ENCODE measurements at regions not wholly inside any gene's neighbourhood (a gene's known extent, or its start where the extent isn't known, plus 50 kb on each side); places are given as distances from the start of the nearest gene placed in this dataset.
"Not testable (repeated sequence)": the region's sequence is repeated elsewhere in the genome, so short reads cannot be mapped to it uniquely, and the experiment has no call there.

- Mint-ChIP-seq H3K27ac (ENCODE audit: low read depth, unreplicated experiment) (no peak overlapping the region), H3K36me3 (ENCODE audit: insufficient read depth, unreplicated experiment) (no peaks in the 10 kb centered on the region), H3K4me3 (ENCODE audit: unreplicated experiment) (no peak overlapping the region), H3K9me3 (ENCODE audit: unreplicated experiment) (no peaks in the 10 kb centered on the region), H3K27me3 (ENCODE audit: insufficient read depth, unreplicated experiment) (no peaks in the 10 kb centered on the region), H3K4me1 (ENCODE audit: insufficient read depth, unreplicated experiment) (no peaks in the 10 kb centered on the region)
- intact Hi-C loops (cut with micrococcal nuclease), result no loop called here
- TF ChIP-seq CTCF (IDR thresholded peaks at IDR 0.05; ENCODE audit: unreplicated experiment), result no peak
- no peak for DNase-seq (ENCODE audit: unreplicated experiment)
- POLR2A ChIA-PET, result no interaction called here
- CTCF ChIA-PET, result no interaction called here
- BruUV-seq (replicated peaks), result no TSS peak
These were observed 64.4 kb upstream of the ENPEP start for GRCh38 chr4:110411574-110412011.

GRCh38 chr4:110410853-110411573 is 64.9 kb upstream of the ENPEP start:
- intact Hi-C loops (cut with micrococcal nuclease); H3K27ac Mint-ChIP-seq (ENCODE audit: low read depth, unreplicated experiment); H3K4me3 Mint-ChIP-seq (ENCODE audit: unreplicated experiment); H3K36me3 Mint-ChIP-seq (ENCODE audit: insufficient read depth, unreplicated experiment); DNase-seq (ENCODE audit: unreplicated experiment); H3K4me1 Mint-ChIP-seq (ENCODE audit: insufficient read depth, unreplicated experiment); H3K27me3 Mint-ChIP-seq (ENCODE audit: insufficient read depth, unreplicated experiment); CTCF ChIA-PET; BruUV-seq (replicated peaks); POLR2A ChIA-PET; H3K9me3 Mint-ChIP-seq (ENCODE audit: unreplicated experiment): not testable (repeated sequence)

- CTCF ChIA-PET, result no interaction called here
- H3K36me3 Mint-ChIP-seq (ENCODE audit: insufficient read depth, unreplicated experiment), result no peaks in the 10 kb centered on the region
- H3K4me1 Mint-ChIP-seq (ENCODE audit: insufficient read depth, unreplicated experiment), result no peaks in the 10 kb centered on the region
- intact Hi-C loops (cut with micrococcal nuclease), result no loop called here
- no peaks in the 10 kb centered on the region for H3K9me3 Mint-ChIP-seq (ENCODE audit: unreplicated experiment)
- no peak overlapping the region for H3K4me3 Mint-ChIP-seq (ENCODE audit: unreplicated experiment)
- no TSS peak for BruUV-seq (replicated peaks)
- peaks cover 18% of the 10 kb centered on the region for H3K27me3 Mint-ChIP-seq (ENCODE audit: insufficient read depth, unreplicated experiment)
- POLR2A ChIA-PET, result no interaction called here
- H3K27ac Mint-ChIP-seq (ENCODE audit: low read depth, unreplicated experiment), result no peak overlapping the region
- no peak for DNase-seq (ENCODE audit: unreplicated experiment)
- TF ChIP-seq CTCF (IDR thresholded peaks at IDR 0.05; ENCODE audit: unreplicated experiment), result no peak
These were observed 75.9 kb upstream of the ENPEP start for GRCh38 chr4:110400086-110400485.

GRCh38 chr4:110399046-110399445 is 76.9 kb upstream of the ENPEP start:
- peaks cover 18% of the 10 kb centered on the region for H3K27me3 Mint-ChIP-seq (ENCODE audit: insufficient read depth, unreplicated experiment)
- H3K27ac Mint-ChIP-seq (ENCODE audit: low read depth, unreplicated experiment); H3K36me3 Mint-ChIP-seq (ENCODE audit: insufficient read depth, unreplicated experiment); H3K9me3 Mint-ChIP-seq (ENCODE audit: unreplicated experiment); H3K4me3 Mint-ChIP-seq (ENCODE audit: unreplicated experiment); POLR2A ChIA-PET; CTCF ChIA-PET; H3K4me1 Mint-ChIP-seq (ENCODE audit: insufficient read depth, unreplicated experiment); DNase-seq (ENCODE audit: unreplicated experiment); intact Hi-C loops (cut with micrococcal nuclease); BruUV-seq (replicated peaks): not testable (repeated sequence)

- H3K27ac Mint-ChIP-seq (ENCODE audit: low read depth, unreplicated experiment), result no peak overlapping the region
- H3K36me3 Mint-ChIP-seq (ENCODE audit: insufficient read depth, unreplicated experiment), result no peaks in the 10 kb centered on the region
- no peaks in the 10 kb centered on the region for H3K4me1 Mint-ChIP-seq (ENCODE audit: insufficient read depth, unreplicated experiment)
- ChIA-PET CTCF (interaction anchor here (0.7 kb wide), 1 partner anchor 52 kb away, joined by 3 read pairs; no protein-coding TSS in a partner anchor), POLR2A (interaction anchor here (0.8 kb wide), 1 partner anchor 1698 kb away, joined by 3 read pairs; no protein-coding TSS in a partner anchor)
- no peak for DNase-seq (ENCODE audit: unreplicated experiment)
- no peak overlapping the region for H3K4me3 Mint-ChIP-seq (ENCODE audit: unreplicated experiment)
- H3K9me3 Mint-ChIP-seq (ENCODE audit: unreplicated experiment), result no peaks in the 10 kb centered on the region
- intact Hi-C loops (cut with micrococcal nuclease), result no loop called here
- BruUV-seq (replicated peaks), result no TSS peak
- no peak for TF ChIP-seq CTCF (IDR thresholded peaks at IDR 0.05; ENCODE audit: unreplicated experiment)
- peaks cover 18% of the 10 kb centered on the region for H3K27me3 Mint-ChIP-seq (ENCODE audit: insufficient read depth, unreplicated experiment)
These were observed 79.0 kb upstream of the ENPEP start for GRCh38 chr4:110396963-110397362.

Measured in MCF 10A (cell line).